Smooth muscle cell (in vitro differentiated cells): ENCODE measurements at regions not wholly inside any gene's neighbourhood (a gene's known extent, or its start where the extent isn't known, plus 50 kb on each side); places are given as distances from the start of the nearest gene placed in this dataset.
A peak's percentile ranks its signal among the peaks of the same experiment; 100 is the strongest.

Source experiments
- DNase-seq: peaks from one replicate; lab custom pipeline; 2025; ENCODE audit not compliant: unreplicated experiment; lab: John Stamatoyannopoulos, UW
- H2AFZ ChIP-seq: fragments of 200-600 bp; sonication (generic); 2 replicates; pipeline ENCODE4 v1.6.0; 2016; ENCODE audit warnings: antibody characterized with exemption, low read depth, mild to moderate bottlenecking
- H3F3A ChIP-seq: fragments of 200-600 bp; sonication (generic); 2 replicates; pipeline ENCODE4 v1.6.0; 2017; ENCODE audit warnings: antibody characterized with exemption, low read depth
- H3K27ac ChIP-seq: fragments of 200-600 bp; sonication (generic); 2 replicates; pipeline ENCODE4 v1.5.1; 2016; ENCODE audit warnings: low read depth, mild to moderate bottlenecking
- H3K27me3 ChIP-seq: fragments of 200-600 bp; sonication (generic); 2 replicates; pipeline ENCODE4 v1.6.1; 2016; ENCODE audit warnings: low read depth, mild to moderate bottlenecking
- H3K36me3 ChIP-seq: fragments of 200-600 bp; sonication (generic); 2 replicates; pipeline ENCODE4 v1.5.1; 2016; ENCODE audit warnings: low read depth
- H3K4me1 ChIP-seq: fragments of 200-600 bp; sonication (generic); 2 replicates; pipeline ENCODE4 v1.5.1; 2016; ENCODE audit warnings: low read depth
- H3K4me2 ChIP-seq: fragments of 200-600 bp; sonication (generic); 2 replicates; pipeline ENCODE4 v1.6.0; 2016; ENCODE audit warnings: mild to moderate bottlenecking
- H3K4me3 ChIP-seq: fragments of 200-600 bp; sonication (generic); 2 replicates; pipeline ENCODE4 v1.5.1; 2016; ENCODE audit warnings: mild to moderate bottlenecking
- H3K79me2 ChIP-seq: fragments of 200-600 bp; sonication (generic); 2 replicates; pipeline ENCODE4 v1.6.0; 2016; ENCODE audit warnings: low read depth, mild to moderate bottlenecking
- H3K9ac ChIP-seq: fragments of 200-600 bp; sonication (generic); 2 replicates; pipeline ENCODE4 v1.6.0; 2016; ENCODE audit warnings: low read depth
- H3K9me3 ChIP-seq: fragments of 200-600 bp; sonication (generic); replicated peaks from 2 replicates; pipeline ENCODE4 v1.5.1; 2016; ENCODE audit warnings: low read depth
- H4K20me1 ChIP-seq: fragments of 200-600 bp; sonication (generic); 2 replicates; pipeline ENCODE4 v1.6.0; 2016; ENCODE audit warnings: low read depth
- WGBS: methylation state at CpG from one replicate; pipeline ENCODE4 v1.1.7; 2016; ENCODE audit warnings: low lambda C conversion rate; 5-methylcytosine and 5-hydroxymethylcytosine counted together
- TF ChIP-seq, protein P1 (sequence below): fragments of 200-600 bp; sonication (generic); IDR thresholded peaks from 2 replicates; pipeline ENCODE4 v1.5.1; 2017; ENCODE audit warnings: borderline replicate concordance, mild to moderate bottlenecking, antibody characterized with exemption; ENCODE audit not compliant: insufficient read depth, poor library complexity, severe bottlenecking

DNA sequence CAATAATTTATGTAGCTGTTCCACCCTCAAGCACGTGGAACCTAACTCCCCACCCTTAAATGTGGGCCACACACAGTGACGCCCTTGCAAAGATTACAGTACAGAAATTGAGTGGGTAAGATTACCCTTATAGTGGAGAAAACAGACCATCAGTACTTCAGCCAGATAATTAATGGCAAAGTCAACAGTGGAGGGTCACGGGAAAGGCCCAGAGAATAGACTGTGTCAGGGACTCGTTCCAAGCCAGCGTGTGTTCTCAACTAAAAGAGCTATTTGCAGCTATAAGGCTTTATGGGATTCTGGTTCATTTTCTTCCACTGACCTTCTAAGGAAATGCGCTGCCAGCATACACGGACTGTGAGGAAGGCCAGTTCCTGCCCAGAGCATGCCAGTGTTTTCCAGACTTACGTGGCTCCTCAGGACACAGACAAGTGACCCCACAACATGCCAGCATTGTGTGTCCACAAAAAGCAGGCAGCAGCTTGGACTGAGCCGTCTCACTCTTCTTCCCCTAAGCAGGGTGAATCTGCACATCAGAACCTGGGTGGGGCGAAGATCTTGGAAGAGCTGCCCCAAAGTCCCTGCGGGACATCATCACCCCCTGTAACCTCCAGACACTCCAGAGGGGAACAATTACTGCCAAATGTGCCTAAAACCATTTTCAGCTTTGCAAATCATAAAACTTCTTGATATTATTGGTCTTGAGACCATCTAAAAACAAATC is 428.5 kb downstream of the OCA2 start:
- no peaks in the 10 kb centered on the region for H3K9me3 ChIP-seq
- no peak overlapping the region for H2AFZ ChIP-seq
- no peaks in the 10 kb centered on the region for H4K20me1 ChIP-seq
- no peaks in the 10 kb centered on the region for H3K36me3 ChIP-seq
- H3F3A ChIP-seq = no peaks in the 10 kb centered on the region
- no peak overlapping the region for H3K27ac ChIP-seq
- no peak overlapping the region for H3K4me3 ChIP-seq
- no peaks in the 10 kb centered on the region for H3K79me2 ChIP-seq
- TF ChIP-seq, protein P1, sequence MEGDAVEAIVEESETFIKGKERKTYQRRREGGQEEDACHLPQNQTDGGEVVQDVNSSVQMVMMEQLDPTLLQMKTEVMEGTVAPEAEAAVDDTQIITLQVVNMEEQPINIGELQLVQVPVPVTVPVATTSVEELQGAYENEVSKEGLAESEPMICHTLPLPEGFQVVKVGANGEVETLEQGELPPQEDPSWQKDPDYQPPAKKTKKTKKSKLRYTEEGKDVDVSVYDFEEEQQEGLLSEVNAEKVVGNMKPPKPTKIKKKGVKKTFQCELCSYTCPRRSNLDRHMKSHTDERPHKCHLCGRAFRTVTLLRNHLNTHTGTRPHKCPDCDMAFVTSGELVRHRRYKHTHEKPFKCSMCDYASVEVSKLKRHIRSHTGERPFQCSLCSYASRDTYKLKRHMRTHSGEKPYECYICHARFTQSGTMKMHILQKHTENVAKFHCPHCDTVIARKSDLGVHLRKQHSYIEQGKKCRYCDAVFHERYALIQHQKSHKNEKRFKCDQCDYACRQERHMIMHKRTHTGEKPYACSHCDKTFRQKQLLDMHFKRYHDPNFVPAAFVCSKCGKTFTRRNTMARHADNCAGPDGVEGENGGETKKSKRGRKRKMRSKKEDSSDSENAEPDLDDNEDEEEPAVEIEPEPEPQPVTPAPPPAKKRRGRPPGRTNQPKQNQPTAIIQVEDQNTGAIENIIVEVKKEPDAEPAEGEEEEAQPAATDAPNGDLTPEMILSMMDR = no peak
- no peak overlapping the region for H3K4me2 ChIP-seq
- H3K27me3 ChIP-seq = no peaks in the 10 kb centered on the region
- H3K4me1 ChIP-seq = no peaks in the 10 kb centered on the region
- no peak for DNase-seq
- 76% methylated on average over 11 of the region's 11 CpGs for WGBS
- H3K9ac ChIP-seq = no peak overlapping the region

DNA sequence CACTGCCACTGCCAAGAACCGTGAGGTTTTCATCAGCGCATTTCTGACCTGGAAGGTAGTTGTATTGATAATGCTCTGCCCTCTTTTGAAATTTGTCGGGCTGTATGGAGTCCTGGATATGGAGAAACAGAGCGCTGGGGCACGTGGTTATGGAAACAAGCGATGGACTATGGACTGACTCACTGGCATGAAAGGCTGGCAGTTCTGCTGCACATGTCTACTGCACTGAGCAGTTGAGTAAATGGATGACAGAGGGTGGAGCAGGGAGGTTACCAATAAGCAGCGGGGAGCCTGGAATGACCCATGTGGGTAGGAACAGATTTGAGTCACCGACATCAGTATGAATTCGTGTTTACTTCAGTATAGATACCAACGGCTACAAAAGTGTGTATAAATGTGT is 429.5 kb downstream of the OCA2 start:
- H3K27me3 ChIP-seq = no peaks in the 10 kb centered on the region
- H3K4me3 ChIP-seq = no peak overlapping the region
- no peaks in the 10 kb centered on the region for H4K20me1 ChIP-seq
- no peak overlapping the region for H3K9ac ChIP-seq
- peaks cover 7% of the 10 kb centered on the region for H3K4me1 ChIP-seq
- no peak overlapping the region for H2AFZ ChIP-seq
- 95% methylated on average over 10 of the region's 10 CpGs for WGBS
- no peaks in the 10 kb centered on the region for H3K79me2 ChIP-seq
- no peak overlapping the region for H3K4me2 ChIP-seq
- DNase-seq = no peak
- no peaks in the 10 kb centered on the region for H3K9me3 ChIP-seq
- H3K27ac ChIP-seq = no peak overlapping the region
- TF ChIP-seq, protein P1 = no peak
- no peaks in the 10 kb centered on the region for H3K36me3 ChIP-seq
- no peaks in the 10 kb centered on the region for H3F3A ChIP-seq

DNA sequence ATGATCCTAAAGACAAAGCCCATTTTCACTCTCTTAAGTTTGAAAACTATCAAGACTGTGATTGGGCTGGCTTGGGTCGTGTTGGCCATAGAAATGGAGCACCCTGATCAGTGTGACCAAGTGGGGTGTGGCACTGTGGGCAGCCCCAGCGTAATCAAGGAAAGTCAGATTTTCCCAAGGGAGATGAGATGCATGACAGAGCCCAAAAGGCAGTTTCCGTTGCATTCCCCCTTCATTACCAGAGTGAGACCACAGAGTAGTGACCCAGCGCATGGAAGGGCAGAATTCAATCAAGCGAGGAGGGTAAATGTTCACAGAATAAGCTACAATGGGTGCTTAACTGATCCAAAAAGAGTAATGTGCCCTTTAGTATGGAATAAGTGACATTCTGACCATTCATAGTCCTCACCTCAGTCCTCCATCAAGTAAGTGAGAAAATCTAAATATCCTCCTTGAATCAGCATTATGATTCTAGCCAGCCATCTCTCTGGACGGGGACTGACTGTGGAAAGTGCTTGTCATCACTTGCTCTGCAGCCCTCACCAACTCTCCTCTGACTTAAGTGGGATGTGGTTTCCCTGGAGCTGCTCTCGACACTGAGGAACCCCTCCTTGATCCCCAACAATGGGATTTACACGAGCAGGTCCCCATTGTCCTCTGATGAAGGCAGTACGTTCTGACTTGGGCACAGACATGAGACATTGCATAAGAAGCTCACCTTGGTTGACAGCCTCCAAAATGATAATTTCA is 430.5 kb downstream of the OCA2 start:
- Histone ChIP-seq H3K4me2 (no peak overlapping the region), H3K4me3 (no peak overlapping the region), H3K4me1 (peaks cover 7% of the 10 kb centered on the region), H3K27ac (no peak overlapping the region), H3K9ac (no peak overlapping the region), H4K20me1 (no peaks in the 10 kb centered on the region), H3K9me3 (no peaks in the 10 kb centered on the region), H3K79me2 (no peaks in the 10 kb centered on the region), H3F3A (no peaks in the 10 kb centered on the region), H2AFZ (no peak overlapping the region), H3K27me3 (no peaks in the 10 kb centered on the region), H3K36me3 (no peaks in the 10 kb centered on the region)
- TF ChIP-seq, protein P1 = no peak
- no peak for DNase-seq
- WGBS = 83% methylated on average over 9 of the region's 9 CpGs

DNA sequence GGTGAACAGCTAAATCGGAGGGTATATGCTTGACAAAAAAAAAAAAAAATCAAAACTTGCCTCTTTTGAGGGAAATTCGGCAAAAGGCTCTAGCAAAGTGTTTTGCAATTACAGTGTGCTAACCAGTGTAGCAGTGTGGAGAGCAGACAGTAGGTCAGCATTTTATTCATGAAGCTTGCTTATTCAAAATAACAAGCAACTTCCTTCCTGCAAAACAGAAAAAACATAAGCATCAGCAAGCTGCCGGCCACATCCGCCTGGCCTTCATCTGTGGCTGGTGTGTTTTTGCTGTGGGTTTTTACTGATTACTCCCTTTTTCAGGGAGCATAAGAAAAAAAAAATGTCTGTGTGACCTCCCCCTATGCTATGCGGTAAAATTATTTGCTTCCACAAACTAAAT is 434.1 kb downstream of the OCA2 start:
- no peaks in the 10 kb centered on the region for H3K79me2 ChIP-seq
- peaks cover 7% of the 10 kb centered on the region for H3K4me1 ChIP-seq
- H3K27me3 ChIP-seq = no peaks in the 10 kb centered on the region
- no peaks in the 10 kb centered on the region for H4K20me1 ChIP-seq
- 54% methylated on average over 5 of the region's 5 CpGs for WGBS
- peak overlapping the region; percentile 42 for H3K4me2 ChIP-seq
- DNase-seq = no peak
- no peak overlapping the region for H3K4me3 ChIP-seq
- no peaks in the 10 kb centered on the region for H3K36me3 ChIP-seq
- H3F3A ChIP-seq = no peaks in the 10 kb centered on the region
- no peaks in the 10 kb centered on the region for H3K9me3 ChIP-seq
- no peak overlapping the region for H3K9ac ChIP-seq
- H3K27ac ChIP-seq = peak overlapping the region; percentile 44
- H2AFZ ChIP-seq = peak overlapping the region; percentile 66
- TF ChIP-seq, protein P1 = no peak
